ENCODE measurements at regions not wholly inside any gene's neighbourhood (a gene's known extent, or its start where the extent isn't known, plus 50 kb on each side); places are given as distances from the start of the nearest gene placed in this dataset.

DNA sequence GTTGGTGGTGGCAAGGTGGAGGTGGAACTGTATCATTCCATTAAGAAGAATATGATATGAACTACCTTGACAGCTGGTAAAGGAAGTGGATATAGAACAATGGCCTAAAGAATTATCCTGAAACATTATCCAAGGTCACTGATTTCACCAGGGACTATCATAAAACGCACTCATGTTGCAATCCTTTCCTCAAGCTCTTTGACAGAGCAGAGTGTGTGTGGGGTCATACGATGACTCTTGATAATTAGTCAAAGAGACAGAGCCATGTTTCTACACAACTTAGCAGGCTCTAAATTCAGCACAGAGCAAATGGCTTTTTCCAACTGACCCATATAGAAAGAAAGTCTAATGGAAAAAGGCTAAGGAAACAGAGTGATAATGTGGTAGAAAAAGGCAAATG lies 126.4 kb upstream of the ANKFN1 start:
- DNase-seq (ENCODE audit: low spot score) (no peak), ATAC-seq (no peak)
- H3K9me3 Mint-ChIP-seq: peaks cover 3% of the 10 kb centered on the region; the same call in 1 of the 2 replicates
- no peak overlapping the region for H3K4me3 Mint-ChIP-seq
- ChIA-PET CTCF (no interaction called here), POLR2A (no interaction called here)
- no peaks in the 10 kb centered on the region for H3K27me3 Mint-ChIP-seq (ENCODE audit: low read depth)
- TF ChIP-seq MYBL2 (CRISPR knock-in tag; IDR thresholded peaks at IDR 0.05): no peak
- H3K27ac Mint-ChIP-seq: no peak overlapping the region
- no peaks in the 10 kb centered on the region for H3K4me1 Mint-ChIP-seq
- H3K36me3 Mint-ChIP-seq: no peaks in the 10 kb centered on the region

DNA sequence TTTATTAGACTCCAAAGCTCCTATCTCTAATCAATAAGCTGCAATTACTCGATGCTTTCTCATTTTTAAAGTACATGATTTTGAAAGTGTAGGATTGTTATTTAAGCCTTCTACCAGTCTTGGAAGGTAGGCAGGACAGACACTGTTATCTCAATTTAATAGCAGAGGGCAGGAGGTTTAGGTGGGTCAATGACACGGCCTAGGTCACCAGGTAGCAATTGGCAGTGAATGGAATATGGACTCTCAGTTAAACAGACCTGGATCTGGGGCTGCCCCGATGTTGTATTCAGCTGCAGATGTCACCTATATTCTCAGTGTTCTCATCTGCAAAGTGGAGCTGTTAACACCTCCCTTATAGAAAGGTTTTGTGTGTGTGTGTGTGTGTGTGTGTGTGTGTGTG lies 124.4 kb upstream of the ANKFN1 start:
- DNase-seq (ENCODE audit: low spot score): no peak
- Mint-ChIP-seq H3K4me3 (no peak overlapping the region), H3K9me3 (peaks cover 8% of the 10 kb centered on the region; the same call in 1 of the 2 replicates), H3K27ac (no peak overlapping the region), H3K36me3 (no peaks in the 10 kb centered on the region), H3K4me1 (no peaks in the 10 kb centered on the region), H3K27me3 (ENCODE audit: low read depth) (no peaks in the 10 kb centered on the region)
- ChIA-PET POLR2A (no interaction called here), CTCF (no interaction called here)
- no peak for ATAC-seq
- TF ChIP-seq MXD4 (CRISPR knock-in tag; IDR thresholded peaks at IDR 0.05; ENCODE audit: borderline replicate concordance): no peak

DNA sequence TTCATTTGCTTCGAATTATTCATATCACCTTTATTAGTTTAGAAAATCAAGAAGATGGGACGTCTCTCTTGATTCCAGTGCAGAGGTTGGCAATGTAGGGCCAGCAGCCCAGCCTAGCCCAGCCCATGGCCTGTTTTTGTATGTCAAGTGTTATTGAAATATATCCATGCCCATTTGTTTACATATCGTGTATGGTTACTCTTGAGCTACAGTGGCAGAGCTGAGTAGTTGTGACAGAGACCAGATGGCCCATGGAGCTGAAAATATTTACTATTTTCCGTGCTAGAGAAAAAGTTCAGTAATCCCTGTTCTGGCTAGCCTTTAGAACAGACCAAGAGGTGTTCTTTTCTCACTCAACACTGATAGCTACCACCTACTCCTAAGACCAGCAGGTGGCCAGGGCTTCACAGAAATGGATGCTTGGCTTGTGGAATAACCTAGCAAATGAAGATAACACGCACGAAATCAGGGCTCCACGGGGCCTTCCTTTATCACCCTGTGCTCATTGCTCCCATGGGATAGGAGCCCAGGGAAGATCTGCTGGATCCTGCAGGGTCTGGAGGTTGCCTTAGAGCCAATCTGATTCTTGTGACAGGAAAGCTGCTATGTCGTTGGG lies 123.2 kb upstream of the ANKFN1 start:
- no peaks in the 10 kb centered on the region for H3K4me1 Mint-ChIP-seq
- ATAC-seq: no peak
- TF ChIP-seq ETV6 (CRISPR knock-in tag; IDR thresholded peaks at IDR 0.05) (no peak), EMX1 (CRISPR knock-in tag; IDR thresholded peaks at IDR 0.05) (no peak), ESRRA (CRISPR knock-in tag; IDR thresholded peaks at IDR 0.05; ENCODE audit: borderline replicate concordance) (no peak), ZNF219 (CRISPR knock-in tag; IDR thresholded peaks at IDR 0.05; ENCODE audit: borderline replicate concordance) (no peak), SOX15 (CRISPR knock-in tag; IDR thresholded peaks at IDR 0.05) (no peak)
- TF ChIP-seq, protein P1, sequence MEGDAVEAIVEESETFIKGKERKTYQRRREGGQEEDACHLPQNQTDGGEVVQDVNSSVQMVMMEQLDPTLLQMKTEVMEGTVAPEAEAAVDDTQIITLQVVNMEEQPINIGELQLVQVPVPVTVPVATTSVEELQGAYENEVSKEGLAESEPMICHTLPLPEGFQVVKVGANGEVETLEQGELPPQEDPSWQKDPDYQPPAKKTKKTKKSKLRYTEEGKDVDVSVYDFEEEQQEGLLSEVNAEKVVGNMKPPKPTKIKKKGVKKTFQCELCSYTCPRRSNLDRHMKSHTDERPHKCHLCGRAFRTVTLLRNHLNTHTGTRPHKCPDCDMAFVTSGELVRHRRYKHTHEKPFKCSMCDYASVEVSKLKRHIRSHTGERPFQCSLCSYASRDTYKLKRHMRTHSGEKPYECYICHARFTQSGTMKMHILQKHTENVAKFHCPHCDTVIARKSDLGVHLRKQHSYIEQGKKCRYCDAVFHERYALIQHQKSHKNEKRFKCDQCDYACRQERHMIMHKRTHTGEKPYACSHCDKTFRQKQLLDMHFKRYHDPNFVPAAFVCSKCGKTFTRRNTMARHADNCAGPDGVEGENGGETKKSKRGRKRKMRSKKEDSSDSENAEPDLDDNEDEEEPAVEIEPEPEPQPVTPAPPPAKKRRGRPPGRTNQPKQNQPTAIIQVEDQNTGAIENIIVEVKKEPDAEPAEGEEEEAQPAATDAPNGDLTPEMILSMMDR (IDR thresholded peaks at IDR 0.05): no peak
- TF ChIP-seq, protein P2, sequence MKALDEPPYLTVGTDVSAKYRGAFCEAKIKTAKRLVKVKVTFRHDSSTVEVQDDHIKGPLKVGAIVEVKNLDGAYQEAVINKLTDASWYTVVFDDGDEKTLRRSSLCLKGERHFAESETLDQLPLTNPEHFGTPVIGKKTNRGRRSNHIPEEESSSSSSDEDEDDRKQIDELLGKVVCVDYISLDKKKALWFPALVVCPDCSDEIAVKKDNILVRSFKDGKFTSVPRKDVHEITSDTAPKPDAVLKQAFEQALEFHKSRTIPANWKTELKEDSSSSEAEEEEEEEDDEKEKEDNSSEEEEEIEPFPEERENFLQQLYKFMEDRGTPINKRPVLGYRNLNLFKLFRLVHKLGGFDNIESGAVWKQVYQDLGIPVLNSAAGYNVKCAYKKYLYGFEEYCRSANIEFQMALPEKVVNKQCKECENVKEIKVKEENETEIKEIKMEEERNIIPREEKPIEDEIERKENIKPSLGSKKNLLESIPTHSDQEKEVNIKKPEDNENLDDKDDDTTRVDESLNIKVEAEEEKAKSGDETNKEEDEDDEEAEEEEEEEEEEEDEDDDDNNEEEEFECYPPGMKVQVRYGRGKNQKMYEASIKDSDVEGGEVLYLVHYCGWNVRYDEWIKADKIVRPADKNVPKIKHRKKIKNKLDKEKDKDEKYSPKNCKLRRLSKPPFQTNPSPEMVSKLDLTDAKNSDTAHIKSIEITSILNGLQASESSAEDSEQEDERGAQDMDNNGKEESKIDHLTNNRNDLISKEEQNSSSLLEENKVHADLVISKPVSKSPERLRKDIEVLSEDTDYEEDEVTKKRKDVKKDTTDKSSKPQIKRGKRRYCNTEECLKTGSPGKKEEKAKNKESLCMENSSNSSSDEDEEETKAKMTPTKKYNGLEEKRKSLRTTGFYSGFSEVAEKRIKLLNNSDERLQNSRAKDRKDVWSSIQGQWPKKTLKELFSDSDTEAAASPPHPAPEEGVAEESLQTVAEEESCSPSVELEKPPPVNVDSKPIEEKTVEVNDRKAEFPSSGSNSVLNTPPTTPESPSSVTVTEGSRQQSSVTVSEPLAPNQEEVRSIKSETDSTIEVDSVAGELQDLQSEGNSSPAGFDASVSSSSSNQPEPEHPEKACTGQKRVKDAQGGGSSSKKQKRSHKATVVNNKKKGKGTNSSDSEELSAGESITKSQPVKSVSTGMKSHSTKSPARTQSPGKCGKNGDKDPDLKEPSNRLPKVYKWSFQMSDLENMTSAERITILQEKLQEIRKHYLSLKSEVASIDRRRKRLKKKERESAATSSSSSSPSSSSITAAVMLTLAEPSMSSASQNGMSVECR (CRISPR knock-in tag; IDR thresholded peaks at IDR 0.05; ENCODE audit: borderline replicate concordance): no peak
- TF ChIP-seq, protein P3, sequence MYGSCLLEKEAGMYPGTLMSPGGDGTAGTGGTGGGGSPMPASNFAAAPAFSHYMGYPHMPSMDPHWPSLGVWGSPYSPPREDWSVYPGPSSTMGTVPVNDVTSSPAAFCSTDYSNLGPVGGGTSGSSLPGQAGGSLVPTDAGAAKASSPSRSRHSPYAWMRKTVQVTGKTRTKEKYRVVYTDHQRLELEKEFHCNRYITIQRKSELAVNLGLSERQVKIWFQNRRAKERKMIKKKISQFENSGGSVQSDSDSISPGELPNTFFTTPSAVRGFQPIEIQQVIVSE (CRISPR knock-in tag; IDR thresholded peaks at IDR 0.05; ENCODE audit: borderline replicate concordance): no peak
- TF ChIP-seq, protein P4, sequence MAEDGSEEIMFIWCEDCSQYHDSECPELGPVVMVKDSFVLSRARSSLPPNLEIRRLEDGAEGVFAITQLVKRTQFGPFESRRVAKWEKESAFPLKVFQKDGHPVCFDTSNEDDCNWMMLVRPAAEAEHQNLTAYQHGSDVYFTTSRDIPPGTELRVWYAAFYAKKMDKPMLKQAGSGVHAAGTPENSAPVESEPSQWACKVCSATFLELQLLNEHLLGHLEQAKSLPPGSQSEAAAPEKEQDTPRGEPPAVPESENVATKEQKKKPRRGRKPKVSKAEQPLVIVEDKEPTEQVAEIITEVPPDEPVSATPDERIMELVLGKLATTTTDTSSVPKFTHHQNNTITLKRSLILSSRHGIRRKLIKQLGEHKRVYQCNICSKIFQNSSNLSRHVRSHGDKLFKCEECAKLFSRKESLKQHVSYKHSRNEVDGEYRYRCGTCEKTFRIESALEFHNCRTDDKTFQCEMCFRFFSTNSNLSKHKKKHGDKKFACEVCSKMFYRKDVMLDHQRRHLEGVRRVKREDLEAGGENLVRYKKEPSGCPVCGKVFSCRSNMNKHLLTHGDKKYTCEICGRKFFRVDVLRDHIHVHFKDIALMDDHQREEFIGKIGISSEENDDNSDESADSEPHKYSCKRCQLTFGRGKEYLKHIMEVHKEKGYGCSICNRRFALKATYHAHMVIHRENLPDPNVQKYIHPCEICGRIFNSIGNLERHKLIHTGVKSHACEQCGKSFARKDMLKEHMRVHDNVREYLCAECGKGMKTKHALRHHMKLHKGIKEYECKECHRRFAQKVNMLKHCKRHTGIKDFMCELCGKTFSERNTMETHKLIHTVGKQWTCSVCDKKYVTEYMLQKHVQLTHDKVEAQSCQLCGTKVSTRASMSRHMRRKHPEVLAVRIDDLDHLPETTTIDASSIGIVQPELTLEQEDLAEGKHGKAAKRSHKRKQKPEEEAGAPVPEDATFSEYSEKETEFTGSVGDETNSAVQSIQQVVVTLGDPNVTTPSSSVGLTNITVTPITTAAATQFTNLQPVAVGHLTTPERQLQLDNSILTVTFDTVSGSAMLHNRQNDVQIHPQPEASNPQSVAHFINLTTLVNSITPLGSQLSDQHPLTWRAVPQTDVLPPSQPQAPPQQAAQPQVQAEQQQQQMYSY (CRISPR knock-in tag; IDR thresholded peaks at IDR 0.05): no peak
- TF ChIP-seq, protein P5, sequence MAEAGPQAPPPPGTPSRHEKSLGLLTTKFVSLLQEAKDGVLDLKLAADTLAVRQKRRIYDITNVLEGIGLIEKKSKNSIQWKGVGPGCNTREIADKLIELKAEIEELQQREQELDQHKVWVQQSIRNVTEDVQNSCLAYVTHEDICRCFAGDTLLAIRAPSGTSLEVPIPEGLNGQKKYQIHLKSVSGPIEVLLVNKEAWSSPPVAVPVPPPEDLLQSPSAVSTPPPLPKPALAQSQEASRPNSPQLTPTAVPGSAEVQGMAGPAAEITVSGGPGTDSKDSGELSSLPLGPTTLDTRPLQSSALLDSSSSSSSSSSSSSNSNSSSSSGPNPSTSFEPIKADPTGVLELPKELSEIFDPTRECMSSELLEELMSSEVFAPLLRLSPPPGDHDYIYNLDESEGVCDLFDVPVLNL (CRISPR knock-in tag; IDR thresholded peaks at IDR 0.05; ENCODE audit: borderline replicate concordance, low read depth): no peak
- TF ChIP-seq, protein P6, sequence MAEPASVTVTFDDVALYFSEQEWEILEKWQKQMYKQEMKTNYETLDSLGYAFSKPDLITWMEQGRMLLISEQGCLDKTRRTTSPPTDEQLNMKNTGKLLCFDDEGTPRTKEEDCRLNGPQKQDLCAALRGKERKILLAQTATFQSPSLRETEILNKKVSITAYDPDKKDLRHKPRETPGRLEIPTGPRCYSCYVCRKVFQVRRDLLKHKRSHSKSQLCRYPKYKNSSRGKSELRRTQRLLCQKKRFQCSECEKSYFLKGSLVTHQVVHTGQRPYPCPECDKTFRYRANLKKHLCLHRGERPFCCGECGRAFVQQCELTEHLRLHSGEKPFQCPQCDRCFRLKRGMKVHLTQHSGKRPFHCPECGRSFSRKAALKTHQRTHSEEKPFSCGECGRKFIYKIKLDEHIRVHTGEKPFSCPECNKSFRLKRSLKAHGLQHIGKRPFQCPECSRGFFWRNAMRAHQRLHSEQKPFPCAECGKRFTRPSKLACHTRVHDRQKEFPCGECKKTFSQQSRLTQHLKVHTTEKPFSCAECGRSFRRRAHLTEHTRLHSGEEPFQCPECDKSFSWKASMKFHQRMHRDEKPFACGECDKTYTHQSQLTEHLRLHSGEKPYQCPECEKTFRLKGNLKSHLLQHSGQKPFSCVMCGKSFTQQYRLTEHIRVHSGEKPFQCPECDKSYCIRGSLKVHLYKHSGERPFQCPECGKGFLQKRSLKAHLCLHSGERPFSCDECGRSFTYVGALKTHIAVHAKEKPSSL (CRISPR knock-in tag; conservative IDR thresholded peaks at IDR 0.05): no peak
- peaks cover 8% of the 10 kb centered on the region; the same call in 1 of the 2 replicates for H3K9me3 Mint-ChIP-seq
- no peak for DNase-seq (ENCODE audit: low spot score)
- POLR2A ChIA-PET: no interaction called here
- CTCF ChIA-PET: no interaction called here
- H3K27ac Mint-ChIP-seq: no peak overlapping the region
- H3K36me3 Mint-ChIP-seq: no peaks in the 10 kb centered on the region
- H3K4me3 Mint-ChIP-seq: no peak overlapping the region
- H3K27me3 Mint-ChIP-seq (ENCODE audit: low read depth): no peaks in the 10 kb centered on the region
